ENCODE measurements at regions not wholly inside any gene's neighbourhood (a gene's known extent, or its start where the extent isn't known, plus 50 kb on each side); places are given as distances from the start of the nearest gene placed in this dataset.

- in situ Hi-C loops (cut with HindIII; ENCODE audit: low sequenced_read_pairs): no loop called here
Measured at GRCh38 chr16:77132051-77132618, 58.9 kb upstream of the MON1B start.

GRCh38 chr16:77133706-77134105 is 57.3 kb upstream of the MON1B start:
- in situ Hi-C loops (cut with HindIII; ENCODE audit: low sequenced_read_pairs): no loop called here

- in situ Hi-C loops (cut with HindIII; ENCODE audit: low sequenced_read_pairs): no loop called here
Measured at GRCh38 chr16:77137045-77137444, 53.9 kb upstream of the MON1B start.
